ENCODE measurements at regions not wholly inside any gene's neighbourhood (a gene's known extent, or its start where the extent isn't known, plus 50 kb on each side); places are given as distances from the start of the nearest gene placed in this dataset.

GRCh38 chr6:62764841-62765240 is 446.4 kb upstream of the FKBP1C start:
- TF ChIP-seq TAF1 (IDR thresholded peaks at IDR 0.05; ENCODE audit: low read depth) (no peak), EZH2 (IDR thresholded peaks at IDR 0.05; ENCODE audit: borderline replicate concordance, insufficient read depth, low read length, poor library complexity, severe bottlenecking) (no peak), POLR2AphosphoS5 (IDR thresholded peaks at IDR 0.05) (no peak), MXI1 (conservative IDR thresholded peaks at IDR 0.05; ENCODE audit: poor library complexity, severe bottlenecking) (no peak)
- Histone ChIP-seq H2AFZ (ENCODE audit: low read depth, low read length) (no peak overlapping the region), H3K9me3 (ENCODE audit: low read length) (no peaks in the 10 kb centered on the region), H3K27me3 (ENCODE audit: insufficient read depth, low read depth, low read length) (no peaks in the 10 kb centered on the region), H3K9me2 (ENCODE audit: insufficient read depth, low read length) (no peaks in the 10 kb centered on the region), H3K4me3 (ENCODE audit: low read length) (no peak overlapping the region), H3K36me3 (ENCODE audit: insufficient read depth, low read length) (no peaks in the 10 kb centered on the region), H3K79me2 (replicated peaks; ENCODE audit: insufficient read depth, low read length) (no peaks in the 10 kb centered on the region), H3K27ac (ENCODE audit: low read length) (no peak overlapping the region), H3F3A (ENCODE audit: insufficient read depth, low read length, poor library complexity, severe bottlenecking) (no peaks in the 10 kb centered on the region), H3K4me2 (ENCODE audit: low read length) (no peak overlapping the region), H3K9ac (ENCODE audit: low read length) (no peak overlapping the region), H4K20me1 (ENCODE audit: insufficient read depth) (no peaks in the 10 kb centered on the region)

- Histone ChIP-seq H3K36me3 (ENCODE audit: insufficient read depth, low read length) (no peaks in the 10 kb centered on the region), H2AFZ (ENCODE audit: low read depth, low read length) (no peak overlapping the region), H3K4me2 (ENCODE audit: low read length) (no peak overlapping the region), H3K9me3 (ENCODE audit: low read length) (no peaks in the 10 kb centered on the region), H3K4me3 (ENCODE audit: low read length) (no peak overlapping the region), H3K9me2 (ENCODE audit: insufficient read depth, low read length) (no peaks in the 10 kb centered on the region), H3K27ac (ENCODE audit: low read length) (no peak overlapping the region), H3F3A (ENCODE audit: insufficient read depth, low read length, poor library complexity, severe bottlenecking) (no peaks in the 10 kb centered on the region), H3K9ac (ENCODE audit: low read length) (no peak overlapping the region), H3K27me3 (ENCODE audit: insufficient read depth, low read depth, low read length) (no peaks in the 10 kb centered on the region), H3K79me2 (replicated peaks; ENCODE audit: insufficient read depth, low read length) (no peaks in the 10 kb centered on the region), H4K20me1 (ENCODE audit: insufficient read depth) (no peaks in the 10 kb centered on the region)
- TF ChIP-seq, protein P1, sequence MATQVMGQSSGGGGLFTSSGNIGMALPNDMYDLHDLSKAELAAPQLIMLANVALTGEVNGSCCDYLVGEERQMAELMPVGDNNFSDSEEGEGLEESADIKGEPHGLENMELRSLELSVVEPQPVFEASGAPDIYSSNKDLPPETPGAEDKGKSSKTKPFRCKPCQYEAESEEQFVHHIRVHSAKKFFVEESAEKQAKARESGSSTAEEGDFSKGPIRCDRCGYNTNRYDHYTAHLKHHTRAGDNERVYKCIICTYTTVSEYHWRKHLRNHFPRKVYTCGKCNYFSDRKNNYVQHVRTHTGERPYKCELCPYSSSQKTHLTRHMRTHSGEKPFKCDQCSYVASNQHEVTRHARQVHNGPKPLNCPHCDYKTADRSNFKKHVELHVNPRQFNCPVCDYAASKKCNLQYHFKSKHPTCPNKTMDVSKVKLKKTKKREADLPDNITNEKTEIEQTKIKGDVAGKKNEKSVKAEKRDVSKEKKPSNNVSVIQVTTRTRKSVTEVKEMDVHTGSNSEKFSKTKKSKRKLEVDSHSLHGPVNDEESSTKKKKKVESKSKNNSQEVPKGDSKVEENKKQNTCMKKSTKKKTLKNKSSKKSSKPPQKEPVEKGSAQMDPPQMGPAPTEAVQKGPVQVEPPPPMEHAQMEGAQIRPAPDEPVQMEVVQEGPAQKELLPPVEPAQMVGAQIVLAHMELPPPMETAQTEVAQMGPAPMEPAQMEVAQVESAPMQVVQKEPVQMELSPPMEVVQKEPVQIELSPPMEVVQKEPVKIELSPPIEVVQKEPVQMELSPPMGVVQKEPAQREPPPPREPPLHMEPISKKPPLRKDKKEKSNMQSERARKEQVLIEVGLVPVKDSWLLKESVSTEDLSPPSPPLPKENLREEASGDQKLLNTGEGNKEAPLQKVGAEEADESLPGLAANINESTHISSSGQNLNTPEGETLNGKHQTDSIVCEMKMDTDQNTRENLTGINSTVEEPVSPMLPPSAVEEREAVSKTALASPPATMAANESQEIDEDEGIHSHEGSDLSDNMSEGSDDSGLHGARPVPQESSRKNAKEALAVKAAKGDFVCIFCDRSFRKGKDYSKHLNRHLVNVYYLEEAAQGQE (IDR thresholded peaks at IDR 0.05; ENCODE audit: borderline replicate concordance): no peak
- TF ChIP-seq EZH2 (IDR thresholded peaks at IDR 0.05; ENCODE audit: borderline replicate concordance, insufficient read depth, low read length, poor library complexity, severe bottlenecking) (no peak), MXI1 (conservative IDR thresholded peaks at IDR 0.05; ENCODE audit: poor library complexity, severe bottlenecking) (no peak), RAD21 (conservative IDR thresholded peaks at IDR 0.05) (no peak), TAF1 (IDR thresholded peaks at IDR 0.05; ENCODE audit: low read depth) (no peak), CTCF (IDR thresholded peaks at IDR 0.05; ENCODE audit: poor library complexity, severe bottlenecking) (no peak), EP300 (conservative IDR thresholded peaks at IDR 0.05; ENCODE audit: poor library complexity, severe bottlenecking) (no peak), POLR2AphosphoS5 (IDR thresholded peaks at IDR 0.05) (no peak), SMC3 (conservative IDR thresholded peaks at IDR 0.05; ENCODE audit: poor library complexity) (no peak)
These were observed 447.9 kb upstream of the FKBP1C start for GRCh38 chr6:62763125-62763912.

All from neural cell (in vitro differentiated cells).